GM23338 (cell line): ENCODE measurements at regions not wholly inside any gene's neighbourhood (a gene's known extent, or its start where the extent isn't known, plus 50 kb on each side); places are given as distances from the start of the nearest gene placed in this dataset.

Source experiments
- ATAC-seq: fragments of 200-7000 bp; cut with Tn5 transposase; 3 replicates; pipeline ENCODE4 v1.9.1; 2020
- DNase-seq: peaks from one replicate; pipeline ENCODE4 v3.0.0-alpha.2; 2015; ENCODE audit warnings: low spot score
- H2AFZ ChIP-seq: fragments of 200-600 bp; sonication (generic); 2 replicates; pipeline ENCODE4 v1.8.0; 2016; ENCODE audit warnings: antibody characterized with exemption, mild to moderate bottlenecking, moderate library complexity
- H3F3A ChIP-seq: fragments of 200-600 bp; sonication (generic); replicated peaks from 2 replicates; pipeline ENCODE4 v1.8.0; 2017; ENCODE audit warnings: antibody characterized with exemption, mixed run types, low read depth
- H3K27ac ChIP-seq: fragments of 200-600 bp; sonication (generic); 2 replicates; pipeline ENCODE4 v1.6.1; 2016; ENCODE audit warnings: low read depth
- H3K27me3 ChIP-seq: fragments of 200-600 bp; sonication (generic); 2 replicates; pipeline ENCODE4 v1.8.0; 2016; ENCODE audit warnings: mild to moderate bottlenecking, mixed run types, moderate library complexity; ENCODE audit not compliant: insufficient read depth
- H3K36me3 ChIP-seq: fragments of 200-600 bp; sonication (generic); 2 replicates; pipeline ENCODE4 v1.8.0; 2016; ENCODE audit warnings: mild to moderate bottlenecking; ENCODE audit not compliant: insufficient read depth
- H3K4me1 ChIP-seq: fragments of 200-600 bp; sonication (generic); 2 replicates; pipeline ENCODE4 v1.8.0; 2016; ENCODE audit warnings: mild to moderate bottlenecking, moderate library complexity; ENCODE audit not compliant: insufficient read depth
- H3K4me2 ChIP-seq: fragments of 200-600 bp; sonication (generic); 2 replicates; pipeline ENCODE4 v1.7.1; 2017; ENCODE audit warnings: mixed run types
- H3K4me3 ChIP-seq: fragments of 200-600 bp; sonication (generic); 2 replicates; pipeline ENCODE4 v1.6.1; 2016; ENCODE audit warnings: mixed run types
- H3K79me2 ChIP-seq: fragments of 200-600 bp; sonication (generic); replicated peaks from 2 replicates; pipeline ENCODE4 v1.8.0; 2017; ENCODE audit warnings: mild to moderate bottlenecking; ENCODE audit not compliant: insufficient read depth
- H3K9me2 ChIP-seq: fragments of 200-600 bp; sonication (generic); 2 replicates; pipeline ENCODE4 v1.8.0; 2017; ENCODE audit not compliant: insufficient read depth
- H4K20me1 ChIP-seq: fragments of 200-600 bp; sonication (generic); replicated peaks from 2 replicates; pipeline ENCODE4 v1.8.0; 2017; ENCODE audit warnings: mild to moderate bottlenecking; ENCODE audit not compliant: insufficient read depth
- H3K27ac Mint-ChIP-seq: 2 replicates; pipeline ENCODE4 v1.8.0; 2020; ENCODE audit warnings: inconsistent platforms, mild to moderate bottlenecking, moderate library complexity, mixed read lengths
- H3K27me3 Mint-ChIP-seq: 3 replicates; pipeline ENCODE4 v1.8.0; 2022; ENCODE audit warnings: low read depth, mild to moderate bottlenecking, moderate library complexity, mixed read lengths, inconsistent platforms; ENCODE audit not compliant: insufficient read depth, poor library complexity
- H3K36me3 Mint-ChIP-seq: 3 replicates; pipeline ENCODE4 v1.8.0; 2021; ENCODE audit warnings: low read depth, mild to moderate bottlenecking, inconsistent platforms, moderate library complexity, mixed read lengths
- H3K4me1 Mint-ChIP-seq: 3 replicates; pipeline ENCODE4 v1.8.0; 2020; ENCODE audit warnings: mild to moderate bottlenecking, inconsistent platforms, mixed read lengths
- H3K4me3 Mint-ChIP-seq: 3 replicates; pipeline ENCODE4 v1.8.0; 2021; ENCODE audit warnings: moderate library complexity, mild to moderate bottlenecking, inconsistent platforms, mixed read lengths
- H3K9me3 Mint-ChIP-seq: 3 replicates; pipeline ENCODE4 v1.8.0; 2020; ENCODE audit warnings: moderate library complexity, mild to moderate bottlenecking, inconsistent platforms, mixed read lengths
- CREB1 ChIP-seq: fragments of 250-450 bp; sonication (Bioruptor Pico); IDR thresholded peaks from 2 replicates; pipeline ENCODE4 v1.5.0; 2020; ENCODE audit warnings: low read depth, mild to moderate bottlenecking, moderate library complexity
- CTCF ChIP-seq, 2 experiments: fragments of 200-600 bp in 1 of 2; sonication (generic) in 1 of 2; conservative IDR thresholded peaks; 2 replicates each; pipeline versions ENCODE4 v1.5.1 to v1.6.1; 2016 to 2017; ENCODE audit warnings: antibody characterized with exemption in 2 of 2, low read depth in 2 of 2, mild to moderate bottlenecking in 2 of 2, moderate library complexity in 1 of 2
- ETS1 ChIP-seq: IDR thresholded peaks from 2 replicates; pipeline ENCODE4 v1.6.1; 2016; ENCODE audit warnings: antibody characterized with exemption
- EZH2phosphoT487 ChIP-seq: fragments of 200-600 bp; sonication (generic); IDR thresholded peaks from one replicate; pipeline ENCODE4 v1.8.1; 2018; ENCODE audit warnings: antibody characterized with exemption; ENCODE audit not compliant: unreplicated experiment
- NANOG ChIP-seq: IDR thresholded peaks from 2 replicates; pipeline ENCODE4 v1.6.1; 2016; ENCODE audit warnings: antibody characterized with exemption, borderline replicate concordance
- POLR2AphosphoS5 ChIP-seq: IDR thresholded peaks from 2 replicates; pipeline ENCODE4 v1.6.1; 2016; ENCODE audit warnings: antibody characterized with exemption, low read depth
- REST ChIP-seq: IDR thresholded peaks from one replicate; pipeline ENCODE4 v1.6.1; 2018; ENCODE audit warnings: antibody characterized with exemption; ENCODE audit not compliant: unreplicated experiment
- STAT1 ChIP-seq: IDR thresholded peaks from one replicate; pipeline ENCODE4 v1.6.1; 2016; ENCODE audit warnings: antibody characterized with exemption; ENCODE audit not compliant: unreplicated experiment
- ZNF114 ChIP-seq: fragments of 250-450 bp; sonication (Bioruptor Pico); IDR thresholded peaks from 2 replicates; pipeline ENCODE4 v1.5.0; 2020; ENCODE audit warnings: mild to moderate bottlenecking, moderate library complexity
- ZNF331 ChIP-seq: fragments of 250-450 bp; sonication (Bioruptor Pico); IDR thresholded peaks from 2 replicates; pipeline ENCODE4 v1.5.0; 2020; ENCODE audit warnings: low read depth, mild to moderate bottlenecking, moderate library complexity
- TF ChIP-seq, protein P1 (sequence below): fragments of 250-450 bp; sonication (Bioruptor Pico); IDR thresholded peaks from 2 replicates; pipeline ENCODE4 v1.5.0; 2020; ENCODE audit warnings: mild to moderate bottlenecking, moderate library complexity

DNA sequence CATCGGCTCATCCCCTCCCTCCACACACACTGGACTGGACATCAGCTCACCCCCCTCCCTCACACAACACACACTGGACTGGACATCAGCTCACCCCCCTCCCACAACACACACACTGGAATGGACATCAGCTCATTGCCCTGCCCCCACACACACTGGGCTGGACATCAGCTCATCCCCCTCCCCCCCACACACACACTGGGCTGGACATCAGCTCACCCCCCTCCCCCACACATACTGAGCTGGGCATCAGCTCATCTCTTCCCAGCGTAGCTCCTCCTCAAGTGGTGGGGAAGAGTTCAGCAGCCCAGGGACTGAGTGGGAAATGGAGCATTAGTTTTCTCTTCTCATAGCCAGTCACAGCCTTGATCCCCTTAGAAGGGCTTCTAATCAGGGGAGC, 58.1 kb upstream of the WDR11 start (continued):
- TF ChIP-seq, protein P1, sequence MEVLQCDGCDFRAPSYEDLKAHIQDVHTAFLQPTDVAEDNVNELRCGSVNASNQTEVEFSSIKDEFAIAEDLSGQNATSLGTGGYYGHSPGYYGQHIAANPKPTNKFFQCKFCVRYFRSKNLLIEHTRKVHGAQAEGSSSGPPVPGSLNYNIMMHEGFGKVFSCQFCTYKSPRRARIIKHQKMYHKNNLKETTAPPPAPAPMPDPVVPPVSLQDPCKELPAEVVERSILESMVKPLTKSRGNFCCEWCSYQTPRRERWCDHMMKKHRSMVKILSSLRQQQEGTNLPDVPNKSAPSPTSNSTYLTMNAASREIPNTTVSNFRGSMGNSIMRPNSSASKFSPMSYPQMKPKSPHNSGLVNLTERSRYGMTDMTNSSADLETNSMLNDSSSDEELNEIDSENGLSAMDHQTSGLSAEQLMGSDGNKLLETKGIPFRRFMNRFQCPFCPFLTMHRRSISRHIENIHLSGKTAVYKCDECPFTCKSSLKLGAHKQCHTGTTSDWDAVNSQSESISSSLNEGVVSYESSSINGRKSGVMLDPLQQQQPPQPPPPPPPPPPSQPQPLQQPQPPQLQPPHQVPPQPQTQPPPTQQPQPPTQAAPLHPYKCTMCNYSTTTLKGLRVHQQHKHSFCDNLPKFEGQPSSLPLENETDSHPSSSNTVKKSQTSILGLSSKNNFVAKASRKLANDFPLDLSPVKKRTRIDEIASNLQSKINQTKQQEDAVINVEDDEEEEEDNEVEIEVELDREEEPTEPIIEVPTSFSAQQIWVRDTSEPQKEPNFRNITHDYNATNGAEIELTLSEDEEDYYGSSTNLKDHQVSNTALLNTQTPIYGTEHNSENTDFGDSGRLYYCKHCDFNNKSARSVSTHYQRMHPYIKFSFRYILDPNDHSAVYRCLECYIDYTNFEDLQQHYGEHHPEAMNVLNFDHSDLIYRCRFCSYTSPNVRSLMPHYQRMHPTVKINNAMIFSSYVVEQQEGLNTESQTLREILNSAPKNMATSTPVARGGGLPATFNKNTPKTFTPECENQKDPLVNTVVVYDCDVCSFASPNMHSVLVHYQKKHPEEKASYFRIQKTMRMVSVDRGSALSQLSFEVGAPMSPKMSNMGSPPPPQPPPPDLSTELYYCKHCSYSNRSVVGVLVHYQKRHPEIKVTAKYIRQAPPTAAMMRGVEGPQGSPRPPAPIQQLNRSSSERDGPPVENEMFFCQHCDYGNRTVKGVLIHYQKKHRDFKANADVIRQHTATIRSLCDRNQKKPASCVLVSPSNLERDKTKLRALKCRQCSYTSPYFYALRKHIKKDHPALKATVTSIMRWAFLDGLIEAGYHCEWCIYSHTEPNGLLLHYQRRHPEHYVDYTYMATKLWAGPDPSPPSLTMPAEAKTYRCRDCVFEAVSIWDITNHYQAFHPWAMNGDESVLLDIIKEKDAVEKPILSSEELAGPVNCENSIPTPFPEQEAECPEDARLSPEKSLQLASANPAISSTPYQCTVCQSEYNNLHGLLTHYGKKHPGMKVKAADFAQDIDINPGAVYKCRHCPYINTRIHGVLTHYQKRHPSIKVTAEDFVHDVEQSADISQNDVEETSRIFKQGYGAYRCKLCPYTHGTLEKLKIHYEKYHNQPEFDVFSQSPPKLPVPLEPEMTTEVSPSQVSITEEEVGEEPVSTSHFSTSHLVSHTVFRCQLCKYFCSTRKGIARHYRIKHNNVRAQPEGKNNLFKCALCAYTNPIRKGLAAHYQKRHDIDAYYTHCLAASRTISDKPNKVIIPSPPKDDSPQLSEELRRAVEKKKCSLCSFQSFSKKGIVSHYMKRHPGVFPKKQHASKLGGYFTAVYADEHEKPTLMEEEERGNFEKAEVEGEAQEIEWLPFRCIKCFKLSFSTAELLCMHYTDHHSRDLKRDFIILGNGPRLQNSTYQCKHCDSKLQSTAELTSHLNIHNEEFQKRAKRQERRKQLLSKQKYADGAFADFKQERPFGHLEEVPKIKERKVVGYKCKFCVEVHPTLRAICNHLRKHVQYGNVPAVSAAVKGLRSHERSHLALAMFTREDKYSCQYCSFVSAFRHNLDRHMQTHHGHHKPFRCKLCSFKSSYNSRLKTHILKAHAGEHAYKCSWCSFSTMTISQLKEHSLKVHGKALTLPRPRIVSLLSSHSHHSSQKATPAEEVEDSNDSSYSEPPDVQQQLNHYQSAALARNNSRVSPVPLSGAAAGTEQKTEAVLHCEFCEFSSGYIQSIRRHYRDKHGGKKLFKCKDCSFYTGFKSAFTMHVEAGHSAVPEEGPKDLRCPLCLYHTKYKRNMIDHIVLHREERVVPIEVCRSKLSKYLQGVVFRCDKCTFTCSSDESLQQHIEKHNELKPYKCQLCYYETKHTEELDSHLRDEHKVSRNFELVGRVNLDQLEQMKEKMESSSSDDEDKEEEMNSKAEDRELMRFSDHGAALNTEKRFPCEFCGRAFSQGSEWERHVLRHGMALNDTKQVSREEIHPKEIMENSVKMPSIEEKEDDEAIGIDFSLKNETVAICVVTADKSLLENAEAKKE, result no peak
- TF ChIP-seq ZNF114 (CRISPR knock-in tag) (no peak), STAT1 (no peak), EZH2phosphoT487 (no peak), ZNF331 (CRISPR knock-in tag) (no peak)

DNA sequence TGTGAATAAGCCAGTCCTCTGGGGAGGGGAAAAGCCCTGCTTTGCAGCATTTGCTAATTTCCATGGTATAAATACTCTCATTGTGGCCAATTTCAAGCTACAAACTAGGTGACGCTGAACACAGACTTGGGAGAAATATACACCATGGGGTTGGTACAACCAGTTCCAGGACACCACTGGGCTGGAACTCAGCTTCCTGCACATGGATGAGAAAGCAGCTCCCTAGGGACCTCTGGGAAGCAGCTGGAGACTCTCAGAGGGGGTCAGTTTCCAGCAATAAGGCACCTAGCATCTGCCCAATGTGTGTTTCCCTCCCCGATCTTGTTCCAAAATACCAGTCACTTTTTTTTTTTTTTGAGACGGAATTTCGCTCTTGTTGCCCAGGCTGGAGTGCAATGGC, 56.8 kb upstream of the WDR11 start:
- H4K20me1 ChIP-seq, result no peaks in the 10 kb centered on the region
- DNase-seq, result no peak
- H3K27me3 Mint-ChIP-seq, result no peaks in the 10 kb centered on the region
- H3K9me3 Mint-ChIP-seq, result peaks cover 16% of the 10 kb centered on the region
- H3K79me2 ChIP-seq, result no peaks in the 10 kb centered on the region
- no peak overlapping the region for H3K4me3 ChIP-seq
- H3K4me1 ChIP-seq, result peaks cover 12% of the 10 kb centered on the region; the same call in 1 of the 2 replicates
- no peak overlapping the region for H3K27ac Mint-ChIP-seq
- no peak overlapping the region for H3K27ac ChIP-seq
- H3K36me3 Mint-ChIP-seq, result peaks cover 13% of the 10 kb centered on the region
- no peaks in the 10 kb centered on the region for H3F3A ChIP-seq
- no peak overlapping the region for H3K4me2 ChIP-seq
- H3K4me3 Mint-ChIP-seq, result no peak overlapping the region
- no peak overlapping the region for H2AFZ ChIP-seq
- H3K36me3 ChIP-seq, result no peaks in the 10 kb centered on the region
- 0 out of 2 replicates have a peak, but pooled peaks cover 4% of the 10 kb centered on the region for H3K9me2 ChIP-seq
- no peaks in the 10 kb centered on the region for H3K27me3 ChIP-seq
- ATAC-seq, result no peak
- H3K4me1 Mint-ChIP-seq, result peaks cover 14% of the 10 kb centered on the region; the same call in 2 of the 3 replicates
- TF ChIP-seq POLR2AphosphoS5 (no peak), NANOG (no peak), CTCF (conservative IDR thresholded peaks at IDR 0.05; ENCODE audit: low read depth in 2 of 2) (no peak), ETS1 (no peak), REST (no peak), CREB1 (CRISPR knock-in tag) (no peak), ZNF114 (CRISPR knock-in tag) (no peak)
